ENCODE measurements at regions not wholly inside any gene's neighbourhood (a gene's known extent, or its start where the extent isn't known, plus 50 kb on each side); places are given as distances from the start of the nearest gene placed in this dataset.

DNA sequence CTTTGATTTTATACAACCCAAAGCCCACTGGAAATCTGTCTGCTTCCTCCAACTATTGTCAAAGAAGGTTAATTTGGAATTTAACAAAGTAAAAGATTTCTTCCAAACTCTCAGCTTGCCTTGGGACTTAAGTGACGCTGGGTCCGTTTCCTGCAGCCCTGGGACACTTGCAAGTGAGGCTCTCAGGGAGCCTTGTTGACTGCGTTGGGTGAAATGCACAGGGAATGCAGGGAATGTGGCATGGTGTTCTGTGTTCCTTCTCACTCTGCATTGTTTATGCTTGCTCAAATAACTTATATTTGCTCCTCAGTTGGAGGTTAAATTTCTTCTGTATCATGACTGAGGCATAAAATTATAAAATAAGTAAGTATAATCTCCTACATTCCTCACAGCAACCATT is 60.9 kb upstream of the TJP1 start:
- no peak overlapping the region for H2AK5ac ChIP-seq (ENCODE audit: low read length, severe bottlenecking)
- peak; percentile 60 for DNase-seq
- no peak overlapping the region for H3K4me3 ChIP-seq (ENCODE audit: insufficient read depth in 1 of 2, low read depth in 1 of 2, low read length in 2 of 2)
- H3K27me3 ChIP-seq (ENCODE audit: control insufficient read depth in 1 of 2, insufficient read depth in 1 of 2, low read length in 2 of 2) = peaks cover 0 to 29% of the 10 kb centered on the region in 2 experiments
- H3K18ac ChIP-seq (ENCODE audit: low read depth in 1 of 2, low read length in 2 of 2) = no peak overlapping the region
- no peak overlapping the region for H4K91ac ChIP-seq (ENCODE audit: low read length)
- H3K14ac ChIP-seq (ENCODE audit: low read length in 2 of 2) = no peak overlapping the region
- H2BK12ac ChIP-seq (ENCODE audit: low read length in 2 of 2) = no peak overlapping the region
- H2BK120ac ChIP-seq (ENCODE audit: low read depth, low read length) = no peak overlapping the region
- no peak overlapping the region for H3K4me2 ChIP-seq (ENCODE audit: low read length, poor library complexity, severe bottlenecking)
- H4K8ac ChIP-seq (ENCODE audit: low read length) = no peak overlapping the region
- no peaks in the 10 kb centered on the region for H3K79me1 ChIP-seq (replicated peaks; ENCODE audit: low read length, poor library complexity, severe bottlenecking)
- H2BK15ac ChIP-seq (ENCODE audit: low read depth, poor library complexity, severe bottlenecking) = no peak overlapping the region
- H3K4me1 ChIP-seq (ENCODE audit: control insufficient read depth, insufficient read depth, low read depth, low read length) = peaks cover 1% of the 10 kb centered on the region
- H3K27ac ChIP-seq (ENCODE audit: low read length, poor library complexity, severe bottlenecking) = no peak overlapping the region
- no peak overlapping the region for H2BK5ac ChIP-seq (ENCODE audit: low read depth, low read length, poor library complexity, severe bottlenecking)
- no peak overlapping the region for H3K9ac ChIP-seq (ENCODE audit: low read length)
- H3K36me3 ChIP-seq (ENCODE audit: control insufficient read depth in 1 of 2, insufficient read depth in 2 of 2, low read depth in 1 of 2, low read length in 2 of 2) = no peaks in the 10 kb centered on the region
- no peak overlapping the region for H2AFZ ChIP-seq (ENCODE audit: low read depth, low read length)
- no peak overlapping the region for H3K4ac ChIP-seq (ENCODE audit: low read depth in 1 of 2, low read length in 2 of 2)
- 0% methylated on average over 3 of the region's 3 CpGs for WGBS
- H3K9me3 ChIP-seq (ENCODE audit: control insufficient read depth, low read length) = no peaks in the 10 kb centered on the region
- no peak overlapping the region for H3K23ac ChIP-seq (ENCODE audit: low read length in 2 of 2)

GRCh38 chr15:29880886-29881285 is 58.6 kb upstream of the TJP1 start:
- Histone ChIP-seq H4K8ac (ENCODE audit: low read length) (no peak overlapping the region), H2BK15ac (ENCODE audit: low read depth, poor library complexity, severe bottlenecking) (no peak overlapping the region), H3K23ac (ENCODE audit: low read length in 2 of 2) (no peak overlapping the region), H2AFZ (ENCODE audit: low read depth, low read length) (no peak overlapping the region), H3K4me1 (ENCODE audit: control insufficient read depth, insufficient read depth, low read depth, low read length) (peaks cover 1% of the 10 kb centered on the region), H3K18ac (ENCODE audit: low read depth in 1 of 2, low read length in 2 of 2) (no peak overlapping the region), H3K4ac (ENCODE audit: low read depth in 1 of 2, low read length in 2 of 2) (no peak overlapping the region), H2BK5ac (ENCODE audit: low read depth, low read length, poor library complexity, severe bottlenecking) (no peak overlapping the region), H3K9ac (ENCODE audit: low read length) (no peak overlapping the region), H3K4me3 (ENCODE audit: insufficient read depth in 1 of 2, low read depth in 1 of 2, low read length in 2 of 2) (no peak overlapping the region), H3K79me1 (replicated peaks; ENCODE audit: low read length, poor library complexity, severe bottlenecking) (no peaks in the 10 kb centered on the region), H3K36me3 (ENCODE audit: control insufficient read depth in 1 of 2, insufficient read depth in 2 of 2, low read depth in 1 of 2, low read length in 2 of 2) (no peaks in the 10 kb centered on the region), H2BK120ac (ENCODE audit: low read depth, low read length) (no peak overlapping the region), H2BK12ac (ENCODE audit: low read length in 2 of 2) (no peak overlapping the region), H2AK5ac (ENCODE audit: low read length, severe bottlenecking) (no peak overlapping the region), H3K27ac (ENCODE audit: low read length, poor library complexity, severe bottlenecking) (no peak overlapping the region), H3K27me3 (ENCODE audit: control insufficient read depth in 1 of 2, insufficient read depth in 1 of 2, low read length in 2 of 2) (peaks cover 0 to 29% of the 10 kb centered on the region in 2 experiments), H3K9me3 (ENCODE audit: control insufficient read depth, low read length) (no peaks in the 10 kb centered on the region), H3K4me2 (ENCODE audit: low read length, poor library complexity, severe bottlenecking) (no peak overlapping the region), H4K91ac (ENCODE audit: low read length) (no peak overlapping the region), H3K14ac (ENCODE audit: low read length in 2 of 2) (no peak overlapping the region)
- no peak for DNase-seq
- WGBS = 95% methylated on average over 4 of the region's 4 CpGs

DNA sequence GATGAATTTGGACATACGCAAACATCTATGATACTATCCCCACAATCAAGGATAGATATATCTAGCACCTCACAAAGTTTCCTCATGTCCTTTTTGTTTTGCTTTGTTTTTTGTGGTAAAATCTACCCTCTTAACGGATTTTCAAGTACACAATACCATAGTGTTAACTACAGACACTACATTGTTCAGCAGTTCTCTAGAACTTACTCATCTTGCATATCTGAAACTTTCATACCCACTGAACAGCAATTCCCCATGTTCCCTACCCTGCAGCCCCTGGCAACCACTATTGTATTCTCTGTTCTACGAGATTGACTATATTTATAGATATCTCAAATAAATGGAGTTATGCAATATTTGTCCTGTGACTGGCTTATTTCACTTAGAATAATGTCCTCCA is 58.1 kb upstream of the TJP1 start:
- Histone ChIP-seq H3K9ac (ENCODE audit: low read length) (no peak overlapping the region), H3K27ac (ENCODE audit: low read length, poor library complexity, severe bottlenecking) (no peak overlapping the region), H4K8ac (ENCODE audit: low read length) (no peak overlapping the region), H4K91ac (ENCODE audit: low read length) (no peak overlapping the region), H2AFZ (ENCODE audit: low read depth, low read length) (no peak overlapping the region), H3K79me1 (replicated peaks; ENCODE audit: low read length, poor library complexity, severe bottlenecking) (no peaks in the 10 kb centered on the region), H2BK5ac (ENCODE audit: low read depth, low read length, poor library complexity, severe bottlenecking) (no peak overlapping the region), H3K4me1 (ENCODE audit: control insufficient read depth, insufficient read depth, low read depth, low read length) (peaks cover 1% of the 10 kb centered on the region), H3K23ac (ENCODE audit: low read length in 2 of 2) (no peak overlapping the region), H3K4me2 (ENCODE audit: low read length, poor library complexity, severe bottlenecking) (no peak overlapping the region), H3K9me3 (ENCODE audit: control insufficient read depth, low read length) (no peaks in the 10 kb centered on the region), H3K36me3 (ENCODE audit: control insufficient read depth in 1 of 2, insufficient read depth in 2 of 2, low read depth in 1 of 2, low read length in 2 of 2) (no peaks in the 10 kb centered on the region), H3K14ac (ENCODE audit: low read length in 2 of 2) (no peak overlapping the region), H3K4me3 (ENCODE audit: insufficient read depth in 1 of 2, low read depth in 1 of 2, low read length in 2 of 2) (no peak overlapping the region), H3K27me3 (ENCODE audit: control insufficient read depth in 1 of 2, insufficient read depth in 1 of 2, low read length in 2 of 2) (peaks cover 0 to 25% of the 10 kb centered on the region in 2 experiments), H3K4ac (ENCODE audit: low read depth in 1 of 2, low read length in 2 of 2) (no peak overlapping the region), H2BK12ac (ENCODE audit: low read length in 2 of 2) (no peak overlapping the region), H2BK15ac (ENCODE audit: low read depth, poor library complexity, severe bottlenecking) (no peak overlapping the region), H2AK5ac (ENCODE audit: low read length, severe bottlenecking) (no peak overlapping the region), H3K18ac (ENCODE audit: low read depth in 1 of 2, low read length in 2 of 2) (no peak overlapping the region), H2BK120ac (ENCODE audit: low read depth, low read length) (no peak overlapping the region)
- DNase-seq = no peak
- WGBS = 97% methylated on average over 2 of the region's 3 CpGs

- no peak for DNase-seq
- Histone ChIP-seq H3K4me3 (ENCODE audit: insufficient read depth in 1 of 2, low read depth in 1 of 2, low read length in 2 of 2) (no peak overlapping the region), H2AK5ac (ENCODE audit: low read length, severe bottlenecking) (no peak overlapping the region), H3K27me3 (ENCODE audit: control insufficient read depth in 1 of 2, insufficient read depth in 1 of 2, low read length in 2 of 2) (no peaks in the 10 kb centered on the region), H2BK5ac (ENCODE audit: low read depth, low read length, poor library complexity, severe bottlenecking) (no peak overlapping the region), H3K79me1 (replicated peaks; ENCODE audit: low read length, poor library complexity, severe bottlenecking) (no peaks in the 10 kb centered on the region), H2BK120ac (ENCODE audit: low read depth, low read length) (no peak overlapping the region), H4K8ac (ENCODE audit: low read length) (no peak overlapping the region), H2AFZ (ENCODE audit: low read depth, low read length) (no peak overlapping the region), H3K27ac (ENCODE audit: low read length, poor library complexity, severe bottlenecking) (no peak overlapping the region), H3K4ac (ENCODE audit: low read depth in 1 of 2, low read length in 2 of 2) (no peak overlapping the region), H3K36me3 (ENCODE audit: control insufficient read depth in 1 of 2, insufficient read depth in 2 of 2, low read depth in 1 of 2, low read length in 2 of 2) (no peaks in the 10 kb centered on the region), H3K9ac (ENCODE audit: low read length) (no peak overlapping the region), H4K91ac (ENCODE audit: low read length) (no peak overlapping the region), H3K4me2 (ENCODE audit: low read length, poor library complexity, severe bottlenecking) (no peak overlapping the region), H2BK15ac (ENCODE audit: low read depth, poor library complexity, severe bottlenecking) (no peak overlapping the region), H3K14ac (ENCODE audit: low read length in 2 of 2) (no peak overlapping the region), H3K4me1 (ENCODE audit: control insufficient read depth, insufficient read depth, low read depth, low read length) (no peaks in the 10 kb centered on the region), H2BK12ac (ENCODE audit: low read length in 2 of 2) (no peak overlapping the region), H3K18ac (ENCODE audit: low read depth in 1 of 2, low read length in 2 of 2) (no peak overlapping the region), H3K23ac (ENCODE audit: low read length in 2 of 2) (no peak overlapping the region), H3K9me3 (ENCODE audit: control insufficient read depth, low read length) (no peaks in the 10 kb centered on the region)
- WGBS = 100% methylated on average over 1 of the region's 1 CpG
These were observed 52.7 kb upstream of the TJP1 start for GRCh38 chr15:29874977-29875376.
